HG03103 (cell line): ENCODE measurements at regions not wholly inside any gene's neighbourhood (a gene's known extent, or its start where the extent isn't known, plus 50 kb on each side); places are given as distances from the start of the nearest gene placed in this dataset.
"Not testable (repeated sequence)": the region's sequence is repeated elsewhere in the genome, so short reads cannot be mapped to it uniquely, and the experiment has no call there.

Experiments
- ATAC-seq: cut with Tn5 transposase; IDR thresholded peaks from one replicate; pipeline ENCODE4 v1.9.1; 2021; ENCODE audit warnings: low read depth; ENCODE audit not compliant: unreplicated experiment

DNA sequence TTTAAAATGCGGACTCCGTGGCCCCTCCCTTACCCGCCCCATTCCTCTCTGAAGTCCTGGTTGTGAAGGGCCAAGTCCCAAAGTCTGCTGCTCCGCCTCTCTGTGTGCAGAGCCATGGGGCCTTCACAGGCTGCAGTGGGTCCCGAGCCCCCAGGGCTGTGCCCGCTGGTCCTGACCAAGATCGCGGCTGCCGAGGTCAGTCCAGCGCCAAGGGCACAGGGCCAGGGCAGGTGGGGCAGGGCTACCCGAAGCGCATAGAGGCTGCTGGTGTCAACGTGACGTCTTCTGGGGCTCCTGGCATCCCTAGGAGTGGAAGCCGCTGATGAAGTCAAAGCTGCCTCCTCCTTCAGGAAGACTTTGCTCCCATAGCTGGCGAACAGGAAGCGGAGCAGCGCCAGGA, 858.8 kb downstream of the TUBA3C start:
- not testable (repeated sequence) for ATAC-seq

DNA sequence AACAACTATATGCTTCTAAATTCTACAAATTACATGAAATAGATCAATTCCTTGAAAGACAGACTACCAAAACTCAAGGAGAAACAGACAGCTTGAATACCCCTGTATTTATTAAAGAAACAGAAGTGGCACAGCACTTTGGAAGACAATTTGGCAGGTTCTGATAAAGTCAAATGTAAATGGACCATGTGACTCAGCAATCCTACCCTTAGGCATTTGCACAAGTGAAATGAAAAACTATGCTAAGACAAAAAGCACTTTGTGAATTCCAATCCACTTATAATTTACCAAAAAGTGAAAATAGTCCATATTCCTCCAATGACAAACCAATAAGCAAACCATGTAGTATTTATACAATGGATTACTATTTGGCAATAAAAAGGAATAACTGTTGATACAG, 862.0 kb downstream of the TUBA3C start:
- not testable (repeated sequence) for ATAC-seq

DNA sequence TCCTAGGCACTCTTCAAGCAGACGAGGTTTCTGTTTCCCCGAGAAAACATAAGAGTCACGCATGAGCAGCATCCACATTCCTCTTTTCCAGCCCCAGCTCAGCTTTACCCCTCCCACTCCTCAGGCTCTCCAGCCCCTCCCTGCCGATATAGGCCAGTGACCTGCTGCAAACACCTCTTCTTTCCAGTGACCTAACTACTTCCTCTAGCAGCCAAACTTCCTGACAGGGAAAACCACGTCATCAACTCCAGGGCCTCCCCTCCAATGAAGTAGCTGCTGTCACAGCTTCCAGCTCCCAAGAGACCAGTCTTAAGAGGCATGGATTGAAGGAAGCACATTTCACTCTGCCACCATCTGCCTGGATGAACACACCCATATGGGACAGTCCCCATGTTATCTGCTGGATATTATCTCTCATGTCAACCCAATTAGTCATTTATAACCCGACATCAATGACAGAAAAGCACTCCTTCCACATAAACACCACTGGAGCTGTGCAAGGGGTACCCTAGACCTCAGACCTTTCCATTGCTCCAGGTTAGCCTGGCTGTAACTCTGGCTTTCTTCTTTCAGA, 878.3 kb downstream of the TUBA3C start:
- ATAC-seq: not testable (repeated sequence)

DNA sequence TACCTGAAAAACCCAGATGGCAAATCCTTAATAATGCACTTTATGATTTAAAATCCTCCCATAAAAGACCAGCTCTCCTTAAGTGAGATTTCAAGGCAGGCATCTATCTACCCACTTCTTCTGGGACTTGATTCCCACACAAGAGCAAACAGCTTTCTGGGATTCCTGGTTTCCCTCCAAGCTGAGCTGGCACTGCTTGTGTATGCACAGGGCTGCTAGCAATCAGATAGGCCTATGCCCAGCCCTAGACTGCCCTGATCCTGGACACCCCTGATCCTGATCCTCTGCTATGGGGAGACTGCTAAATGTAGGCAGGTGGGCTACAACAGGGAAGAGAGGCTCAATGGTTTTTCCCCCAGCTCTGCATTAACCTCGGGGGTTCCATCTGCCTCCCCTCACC, 880.7 kb downstream of the TUBA3C start:
- not testable (repeated sequence) for ATAC-seq

DNA sequence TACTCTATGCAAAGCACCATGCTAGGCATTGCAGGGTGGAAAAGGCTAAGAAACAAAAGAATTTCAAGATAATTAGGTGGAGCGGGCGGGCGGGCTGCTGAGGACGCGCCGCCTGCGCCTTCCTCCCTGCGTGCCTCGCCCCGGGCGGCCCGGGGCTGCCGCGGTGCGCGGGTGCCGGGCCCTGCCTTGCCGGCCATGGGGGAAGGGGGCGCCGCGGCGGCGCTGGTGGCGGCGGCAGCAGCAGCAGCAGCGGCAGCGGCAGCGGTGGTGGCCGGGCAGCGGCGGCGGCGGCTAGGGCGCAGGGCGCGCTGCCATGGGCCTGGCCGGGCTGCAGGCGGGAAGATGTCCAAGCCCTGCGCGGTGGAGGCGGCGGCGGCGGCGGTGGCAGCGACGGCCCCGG, 884.3 kb downstream of the TUBA3C start:
- ATAC-seq: not testable (repeated sequence)

DNA sequence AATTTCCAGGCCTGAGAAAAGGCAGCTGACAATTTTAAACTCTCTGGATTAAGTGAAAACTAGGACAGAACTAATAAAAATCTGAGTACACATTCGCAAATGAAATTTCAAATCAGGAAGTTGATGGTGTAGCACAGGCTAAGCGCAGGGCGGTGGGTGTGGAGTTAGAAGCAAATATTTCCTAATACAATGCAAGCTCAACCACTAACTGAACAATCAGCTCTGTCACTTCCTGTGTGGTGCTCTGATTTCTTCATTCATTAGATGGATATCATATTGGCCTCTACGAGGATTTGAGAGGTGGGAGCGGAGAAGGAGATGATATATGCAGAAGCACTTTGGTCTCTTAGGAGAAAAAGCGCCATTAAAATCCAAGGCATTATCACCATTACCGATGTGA, 885.0 kb downstream of the TUBA3C start:
- ATAC-seq: not testable (repeated sequence)

DNA sequence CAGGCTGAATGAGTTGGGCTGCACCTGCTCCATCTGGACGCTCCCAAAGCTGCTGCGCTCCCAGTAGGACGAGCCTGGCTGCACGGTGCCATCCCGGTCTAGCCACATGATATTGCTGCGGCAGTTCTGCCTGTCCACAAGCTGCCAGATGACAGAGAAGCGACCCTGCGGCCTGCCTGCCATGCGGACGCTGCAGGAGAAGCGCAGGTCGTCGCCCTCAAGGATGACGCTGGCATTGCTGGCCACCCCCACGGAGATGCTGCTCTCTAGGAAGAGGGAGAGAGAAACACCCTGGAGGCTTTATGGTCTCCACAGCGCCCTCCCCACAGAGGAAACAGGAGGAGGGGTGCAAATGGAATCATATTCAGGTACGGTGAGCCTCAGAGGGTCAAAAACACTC, 887.3 kb downstream of the TUBA3C start:
- not testable (repeated sequence) for ATAC-seq

DNA sequence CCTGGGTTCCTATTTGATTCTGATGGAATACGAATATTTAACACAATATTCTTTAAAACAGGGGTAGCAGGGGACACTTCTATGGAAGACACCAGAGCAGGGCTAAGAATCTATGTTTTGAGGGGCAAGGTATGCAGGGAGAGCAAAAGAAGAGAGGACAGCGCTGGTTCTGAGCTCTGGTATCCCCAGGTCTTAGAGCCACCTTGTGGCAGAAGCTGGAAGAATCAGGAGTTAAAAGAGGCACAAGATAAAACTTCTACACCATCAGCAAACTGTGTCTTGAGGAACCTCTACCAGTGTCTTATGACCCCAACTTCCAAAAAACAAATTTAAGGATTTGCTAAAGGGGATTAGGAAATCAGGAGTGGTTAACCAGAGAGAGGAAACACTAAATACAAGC, 894.8 kb downstream of the TUBA3C start:
- ATAC-seq: not testable (repeated sequence)

DNA sequence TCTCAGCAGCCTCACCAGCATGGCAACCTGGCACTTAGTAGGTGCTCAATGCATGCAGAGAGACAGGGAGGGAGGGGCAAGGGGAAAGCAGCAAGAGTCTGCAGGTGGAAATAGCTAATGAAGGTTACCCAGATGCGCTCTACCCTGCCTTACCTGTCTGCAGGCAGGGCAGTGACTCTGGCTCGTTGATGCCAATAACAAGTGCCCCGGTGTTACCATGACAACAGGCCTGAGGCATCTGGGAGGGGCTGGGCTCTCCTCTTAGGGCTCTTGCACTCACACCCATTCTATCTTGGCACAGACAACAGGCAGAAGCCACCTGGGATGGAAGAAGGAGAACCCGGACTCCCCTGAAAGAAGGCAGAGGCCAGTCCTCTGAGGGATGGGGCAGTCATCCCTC, 896.0 kb downstream of the TUBA3C start:
- not testable (repeated sequence) for ATAC-seq

DNA sequence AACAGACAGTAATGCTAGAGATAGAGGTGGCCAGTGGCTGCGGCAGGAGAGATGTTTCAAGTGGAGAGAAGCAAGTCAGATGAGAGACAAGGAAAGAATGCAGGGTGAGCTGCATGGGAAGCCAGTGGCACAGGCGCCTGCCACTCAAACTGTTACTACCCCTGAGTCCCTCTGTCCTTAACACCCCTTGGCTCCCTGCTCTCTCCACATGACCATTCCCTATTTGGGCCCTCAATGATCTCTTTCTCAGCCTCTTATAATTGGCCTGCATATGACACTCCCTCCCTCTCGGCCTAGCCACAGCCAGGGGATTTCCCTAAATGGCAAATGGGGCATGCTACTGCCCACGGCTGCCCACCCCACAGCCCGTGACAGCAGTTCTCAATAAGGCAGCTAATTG, 897.6 kb downstream of the TUBA3C start:
- ATAC-seq: not testable (repeated sequence)

DNA sequence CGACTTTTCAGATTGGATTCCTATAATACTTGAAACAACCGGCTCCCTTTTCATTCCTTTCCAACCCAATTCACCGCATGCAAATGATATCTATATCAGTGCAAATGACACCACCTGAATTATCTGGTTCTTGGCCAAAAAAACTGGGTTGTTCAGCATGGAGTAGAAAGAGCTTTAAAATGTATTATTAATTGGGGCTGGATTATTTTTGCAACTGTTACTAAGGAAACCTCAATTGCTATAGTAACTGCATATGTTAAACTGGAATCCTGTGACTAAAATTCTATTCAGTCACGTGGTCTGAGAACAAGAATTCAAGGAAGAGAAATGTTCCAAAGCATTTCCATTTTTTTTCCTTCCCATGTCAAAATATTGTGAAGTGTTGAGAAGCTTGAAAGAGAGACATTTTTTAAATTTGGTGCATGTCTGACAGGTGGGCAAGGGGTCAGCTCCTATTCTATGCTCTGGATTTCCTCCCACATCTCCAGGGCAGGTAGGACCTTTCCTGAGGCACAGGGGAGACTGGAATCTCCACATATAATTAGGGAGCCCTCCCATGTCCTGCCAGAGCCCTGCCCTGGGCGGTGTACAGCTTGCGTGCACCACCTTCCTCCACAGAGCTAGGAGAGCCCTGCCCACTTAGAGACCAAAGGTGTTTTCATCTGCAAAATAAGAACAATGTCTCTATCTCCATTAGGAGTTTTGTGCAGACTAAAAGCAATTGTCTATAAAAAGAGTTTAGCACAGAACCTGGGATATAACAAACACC, 899.6 kb downstream of the TUBA3C start:
- ATAC-seq: not testable (repeated sequence)

DNA sequence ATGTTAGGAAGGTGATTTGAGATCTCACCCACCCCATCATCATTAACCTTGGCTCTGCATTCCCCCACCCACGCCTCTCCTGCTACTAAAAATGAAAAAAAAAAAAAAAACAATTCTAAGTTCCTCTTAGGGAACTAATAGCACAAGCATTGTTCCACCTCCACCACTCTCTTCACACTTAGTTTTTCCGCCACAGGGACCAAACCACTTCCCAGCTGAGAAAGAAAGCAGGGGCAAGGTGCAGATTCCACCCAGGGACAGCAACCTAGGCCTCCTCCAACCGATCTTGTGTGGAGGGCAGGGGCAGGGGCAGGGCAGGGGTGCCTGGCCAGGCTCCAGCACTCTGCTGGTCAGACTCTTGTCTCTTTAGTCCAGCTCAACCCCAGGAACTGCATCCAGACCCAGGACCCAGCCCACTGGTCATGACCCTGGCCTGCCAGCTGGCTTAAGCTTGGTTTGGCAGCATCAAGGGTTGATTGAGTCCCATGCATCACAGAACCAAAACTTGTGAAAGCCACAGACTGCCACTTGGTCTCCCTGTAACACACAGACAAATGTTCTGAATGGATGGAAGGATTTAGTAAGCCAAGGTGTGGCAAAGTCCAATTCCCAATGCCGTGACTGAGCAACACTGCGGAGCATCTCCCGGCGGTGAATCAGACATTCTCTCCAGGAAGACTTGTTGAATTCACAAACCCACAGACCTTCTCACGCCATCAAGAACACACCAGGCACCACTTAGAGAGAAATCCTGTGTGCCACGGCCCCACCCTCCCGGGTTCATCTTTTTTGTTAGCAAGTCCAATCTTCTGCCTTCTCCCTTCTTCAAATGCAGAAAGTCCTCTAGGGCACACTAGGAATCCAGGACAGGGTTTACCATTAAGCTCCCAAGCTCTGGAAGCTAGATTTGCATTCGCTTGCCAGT, 900.5 kb downstream of the TUBA3C start:
- not testable (repeated sequence) for ATAC-seq

DNA sequence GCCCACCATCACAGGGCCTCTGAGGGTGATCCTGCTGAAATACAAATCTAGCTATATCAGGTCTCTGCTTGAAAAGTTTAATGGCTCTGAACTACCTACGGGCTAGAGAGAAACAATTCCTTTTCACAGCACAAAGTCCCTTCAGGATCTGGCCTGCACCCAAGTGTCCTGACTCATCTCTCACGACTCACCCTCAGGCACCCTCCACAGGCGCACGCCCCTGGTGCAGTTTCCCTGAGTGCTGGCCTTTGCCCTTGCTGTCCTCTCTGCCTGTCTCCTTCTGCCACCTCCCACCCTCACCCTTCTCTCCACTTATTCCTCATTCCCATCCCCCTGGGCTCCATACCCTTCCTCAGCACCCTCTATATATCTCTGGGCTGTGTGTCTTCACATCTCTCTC, 901.7 kb downstream of the TUBA3C start:
- ATAC-seq: not testable (repeated sequence)

DNA sequence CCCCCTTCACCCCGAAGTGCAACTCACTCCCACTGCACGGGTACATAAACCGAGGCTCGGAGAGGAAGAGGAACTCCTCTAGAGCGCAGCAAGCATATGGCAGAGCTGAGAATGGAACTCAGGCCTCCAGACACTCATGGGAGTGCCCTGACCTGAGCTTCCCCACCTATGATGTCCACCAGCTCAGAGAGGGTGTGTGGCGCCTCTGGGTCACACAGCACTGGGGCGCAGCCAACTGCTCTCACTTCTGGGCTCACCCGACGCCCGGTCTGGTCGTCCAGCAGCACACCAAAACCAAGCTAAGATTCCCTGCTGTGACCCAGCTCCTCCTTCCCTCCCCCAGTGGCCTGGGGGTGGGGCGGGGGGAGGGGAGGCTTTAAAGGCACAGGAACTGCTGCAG, 904.3 kb downstream of the TUBA3C start:
- not testable (repeated sequence) for ATAC-seq

DNA sequence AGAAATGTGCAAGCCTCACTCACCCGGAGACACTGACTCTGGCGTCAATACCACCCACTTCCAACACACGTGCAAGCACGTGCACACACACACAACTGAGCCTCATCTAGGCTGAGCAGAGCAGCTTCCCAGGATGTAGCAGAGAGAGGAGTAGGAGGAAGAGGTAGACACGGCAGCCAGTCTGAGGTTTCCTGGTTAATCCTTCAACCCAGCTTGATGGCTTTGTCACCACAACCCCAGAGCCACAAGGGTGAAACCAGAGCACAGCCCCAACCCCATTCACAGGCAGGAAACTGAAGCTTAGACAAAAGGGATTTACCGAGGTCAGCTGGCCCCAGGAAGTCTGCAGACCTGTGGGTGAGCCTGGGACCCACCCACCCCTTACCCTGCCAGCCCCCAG, 905.3 kb downstream of the TUBA3C start:
- not testable (repeated sequence) for ATAC-seq

DNA sequence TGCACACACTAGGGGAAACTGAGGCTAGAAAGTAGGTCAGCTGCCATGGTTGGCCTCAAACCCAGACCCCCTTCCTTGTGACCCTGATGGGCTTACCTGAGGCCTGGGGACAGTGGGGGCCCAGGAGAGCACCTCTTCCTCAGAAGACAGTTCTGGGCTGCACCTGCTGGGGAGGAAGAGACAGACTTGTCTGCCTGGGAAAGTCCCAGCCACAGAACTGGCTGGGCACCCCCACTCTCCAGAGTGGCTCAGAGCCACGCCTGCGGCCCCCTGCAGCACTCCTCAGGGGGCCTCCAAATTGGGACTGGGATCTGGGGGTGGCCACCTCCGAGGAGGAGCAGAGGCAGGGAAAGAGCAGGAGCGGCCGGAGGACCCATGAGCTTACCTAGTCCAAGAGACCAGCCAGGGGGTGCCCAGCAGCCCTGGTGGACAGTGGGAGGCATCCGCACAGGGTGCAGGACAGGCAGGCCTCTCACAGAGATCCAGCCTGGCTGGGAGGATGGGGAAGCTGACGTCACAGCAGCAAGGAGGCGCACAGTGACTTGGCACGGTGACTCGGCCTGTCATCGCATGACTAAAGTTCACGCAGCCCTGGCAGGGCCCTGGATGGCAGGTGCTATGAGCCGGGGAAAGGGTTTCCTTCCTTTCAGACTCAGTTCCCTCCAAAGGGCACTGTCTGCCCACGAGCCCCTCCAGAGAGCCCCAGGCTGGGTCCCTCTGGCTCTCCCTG, 907.7 kb downstream of the TUBA3C start:
- not testable (repeated sequence) for ATAC-seq

DNA sequence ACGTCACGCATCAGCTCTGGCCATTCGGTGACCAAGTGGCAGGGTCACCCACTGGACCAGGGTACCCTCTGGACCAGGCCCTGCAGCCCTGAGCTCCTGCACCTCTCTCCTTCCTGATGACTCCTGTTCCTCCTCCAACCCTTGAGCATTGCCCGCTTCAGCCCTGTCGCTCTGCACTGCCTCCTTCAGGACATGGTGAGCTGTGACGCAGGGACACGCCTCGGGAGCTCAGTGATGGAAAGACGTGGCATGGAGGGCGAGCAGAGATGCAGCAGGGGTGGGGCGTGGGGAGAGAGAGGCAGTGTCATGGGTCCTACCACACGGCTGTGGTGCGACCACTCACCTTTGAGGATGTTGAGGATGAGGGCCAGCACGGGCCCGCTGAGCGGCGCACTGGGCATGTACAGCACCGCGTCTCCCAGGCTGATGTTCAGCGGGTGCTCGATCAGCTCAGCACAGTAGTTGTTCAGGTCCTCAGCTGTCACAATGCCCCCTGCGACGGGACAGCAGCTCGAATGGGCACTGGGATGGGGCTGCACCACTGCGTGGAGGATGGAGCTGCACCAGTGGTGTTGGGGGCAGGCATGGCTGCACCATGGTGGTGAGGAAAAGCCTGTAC, 922.7 kb downstream of the TUBA3C start:
- ATAC-seq: not testable (repeated sequence)

DNA sequence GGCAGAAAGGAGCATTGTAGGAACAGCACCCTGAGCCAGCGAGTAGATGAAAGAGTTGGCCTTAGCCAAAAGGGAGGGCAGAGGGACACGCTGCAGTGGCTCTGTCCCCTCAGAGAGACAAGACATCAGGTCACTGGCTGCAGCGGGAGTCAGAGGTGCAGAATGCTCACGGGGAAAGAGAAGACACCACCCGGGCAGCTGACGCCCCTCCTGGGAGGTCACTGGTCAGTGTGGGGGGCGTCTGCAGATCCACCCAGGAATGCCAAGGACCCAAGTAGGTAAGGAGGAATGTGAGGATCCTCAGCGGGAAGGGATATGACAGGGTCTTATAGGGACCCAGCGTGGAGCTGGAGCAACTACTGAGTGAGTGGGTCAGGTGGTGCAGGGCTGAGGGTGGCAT, 923.9 kb downstream of the TUBA3C start:
- ATAC-seq: not testable (repeated sequence)

DNA sequence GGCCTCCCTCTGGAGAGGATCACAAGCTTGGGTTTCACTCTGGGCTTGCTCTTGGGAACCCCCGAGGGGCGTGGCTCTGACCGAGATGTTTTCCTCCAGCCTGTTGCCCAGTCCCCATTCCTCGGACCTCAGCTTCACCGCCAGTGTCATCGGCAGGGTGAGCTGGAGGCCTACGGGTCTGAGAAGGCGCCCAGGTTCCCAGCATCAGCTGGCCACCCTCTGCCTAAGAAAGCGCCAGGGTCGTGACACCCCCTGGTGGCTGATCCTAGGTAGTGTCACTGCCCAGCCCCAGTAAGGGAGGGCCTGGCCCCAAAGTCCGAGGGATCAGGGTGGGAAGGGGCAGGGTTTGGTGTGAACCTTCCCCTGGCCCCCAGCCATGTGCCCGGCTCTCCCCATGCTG, 928.8 kb downstream of the TUBA3C start:
- ATAC-seq: not testable (repeated sequence)
